ENCODE measurements at regions not wholly inside any gene's neighbourhood (a gene's known extent, or its start where the extent isn't known, plus 50 kb on each side); places are given as distances from the start of the nearest gene placed in this dataset.

DNA sequence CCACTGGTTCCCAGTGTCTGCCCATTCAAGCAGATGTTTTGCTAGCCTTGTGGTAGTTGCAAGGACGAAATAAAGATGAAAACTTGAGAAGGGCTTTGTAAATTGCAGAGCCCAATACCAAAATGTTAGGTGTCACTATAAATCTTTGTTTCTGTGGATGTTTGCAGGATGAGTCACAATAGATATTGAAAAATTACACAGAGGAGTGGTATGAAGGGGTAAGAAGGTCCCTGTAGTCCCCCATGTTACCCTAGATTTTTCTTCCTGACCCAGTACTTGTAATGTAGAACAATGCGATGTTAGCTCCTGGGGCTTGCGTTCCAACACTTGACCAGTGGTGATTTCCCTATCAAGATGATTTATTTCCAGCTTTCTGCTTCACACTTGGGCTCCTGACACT lies 102.6 kb upstream of the LYZL1 start:
- TF ChIP-seq, protein P1, sequence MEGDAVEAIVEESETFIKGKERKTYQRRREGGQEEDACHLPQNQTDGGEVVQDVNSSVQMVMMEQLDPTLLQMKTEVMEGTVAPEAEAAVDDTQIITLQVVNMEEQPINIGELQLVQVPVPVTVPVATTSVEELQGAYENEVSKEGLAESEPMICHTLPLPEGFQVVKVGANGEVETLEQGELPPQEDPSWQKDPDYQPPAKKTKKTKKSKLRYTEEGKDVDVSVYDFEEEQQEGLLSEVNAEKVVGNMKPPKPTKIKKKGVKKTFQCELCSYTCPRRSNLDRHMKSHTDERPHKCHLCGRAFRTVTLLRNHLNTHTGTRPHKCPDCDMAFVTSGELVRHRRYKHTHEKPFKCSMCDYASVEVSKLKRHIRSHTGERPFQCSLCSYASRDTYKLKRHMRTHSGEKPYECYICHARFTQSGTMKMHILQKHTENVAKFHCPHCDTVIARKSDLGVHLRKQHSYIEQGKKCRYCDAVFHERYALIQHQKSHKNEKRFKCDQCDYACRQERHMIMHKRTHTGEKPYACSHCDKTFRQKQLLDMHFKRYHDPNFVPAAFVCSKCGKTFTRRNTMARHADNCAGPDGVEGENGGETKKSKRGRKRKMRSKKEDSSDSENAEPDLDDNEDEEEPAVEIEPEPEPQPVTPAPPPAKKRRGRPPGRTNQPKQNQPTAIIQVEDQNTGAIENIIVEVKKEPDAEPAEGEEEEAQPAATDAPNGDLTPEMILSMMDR (IDR thresholded peaks at IDR 0.05) = no peak
- TF ChIP-seq POLR2AphosphoS5 (IDR thresholded peaks at IDR 0.05; ENCODE audit: low read depth, low read length) (no peak), SIN3A (IDR thresholded peaks at IDR 0.05; ENCODE audit: borderline replicate concordance, insufficient read depth, low read depth, low read length) (no peak), TCF7L2 (IDR thresholded peaks at IDR 0.05; ENCODE audit: low read depth, low read length) (no peak)
- TF ChIP-seq, protein P2, sequence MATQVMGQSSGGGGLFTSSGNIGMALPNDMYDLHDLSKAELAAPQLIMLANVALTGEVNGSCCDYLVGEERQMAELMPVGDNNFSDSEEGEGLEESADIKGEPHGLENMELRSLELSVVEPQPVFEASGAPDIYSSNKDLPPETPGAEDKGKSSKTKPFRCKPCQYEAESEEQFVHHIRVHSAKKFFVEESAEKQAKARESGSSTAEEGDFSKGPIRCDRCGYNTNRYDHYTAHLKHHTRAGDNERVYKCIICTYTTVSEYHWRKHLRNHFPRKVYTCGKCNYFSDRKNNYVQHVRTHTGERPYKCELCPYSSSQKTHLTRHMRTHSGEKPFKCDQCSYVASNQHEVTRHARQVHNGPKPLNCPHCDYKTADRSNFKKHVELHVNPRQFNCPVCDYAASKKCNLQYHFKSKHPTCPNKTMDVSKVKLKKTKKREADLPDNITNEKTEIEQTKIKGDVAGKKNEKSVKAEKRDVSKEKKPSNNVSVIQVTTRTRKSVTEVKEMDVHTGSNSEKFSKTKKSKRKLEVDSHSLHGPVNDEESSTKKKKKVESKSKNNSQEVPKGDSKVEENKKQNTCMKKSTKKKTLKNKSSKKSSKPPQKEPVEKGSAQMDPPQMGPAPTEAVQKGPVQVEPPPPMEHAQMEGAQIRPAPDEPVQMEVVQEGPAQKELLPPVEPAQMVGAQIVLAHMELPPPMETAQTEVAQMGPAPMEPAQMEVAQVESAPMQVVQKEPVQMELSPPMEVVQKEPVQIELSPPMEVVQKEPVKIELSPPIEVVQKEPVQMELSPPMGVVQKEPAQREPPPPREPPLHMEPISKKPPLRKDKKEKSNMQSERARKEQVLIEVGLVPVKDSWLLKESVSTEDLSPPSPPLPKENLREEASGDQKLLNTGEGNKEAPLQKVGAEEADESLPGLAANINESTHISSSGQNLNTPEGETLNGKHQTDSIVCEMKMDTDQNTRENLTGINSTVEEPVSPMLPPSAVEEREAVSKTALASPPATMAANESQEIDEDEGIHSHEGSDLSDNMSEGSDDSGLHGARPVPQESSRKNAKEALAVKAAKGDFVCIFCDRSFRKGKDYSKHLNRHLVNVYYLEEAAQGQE (IDR thresholded peaks at IDR 0.05; ENCODE audit: insufficient read depth in 1 of 2, low read depth in 2 of 2, low read length in 1 of 2) = no peak

Data from Panc1 (cell line).